A549 (cell line): ENCODE measurements at regions not wholly inside any gene's neighbourhood (a gene's known extent, or its start where the extent isn't known, plus 50 kb on each side); places are given as distances from the start of the nearest gene placed in this dataset.

Experiments
- ATAC-seq, 2 experiments: fragments of 200-7000 bp in 1 of 2; fragments of >200 bp in 1 of 2; cut with Nextera tagmentation in 1 of 2; cut with Tn5 transposase in 1 of 2; 3 replicates each; pipeline versions ENCODE4 v1.8.0 to v1.9.1; 2018 to 2020; ENCODE audit warnings: mild to moderate bottlenecking in 1 of 2, moderate library complexity in 1 of 2
- CTCF ChIA-PET: fragments of 300-600 bp; sonication (Branson Sonifier 250); formaldehyde crosslinking; extraction: SDS; loops from one replicate; lab custom pipeline; 2021; ENCODE audit warnings: antibody characterized with exemption, inconsistent platforms; lab: Yijun Ruan, JAX
- POLR2A ChIA-PET: fragments of 350-600 bp; formaldehyde crosslinking; extraction: SDS; loops from one replicate; lab custom pipeline; 2021; ENCODE audit warnings: antibody characterized with exemption, inconsistent platforms; lab: Yijun Ruan, JAX
- DNase-seq, 2 experiments: peaks; one replicate each; pipeline versions ENCODE4 v3.0.0 to v3.0.0-alpha.2; 2011 to 2016; ENCODE audit warnings: low read depth in 1 of 2, low spot score in 1 of 2
- FAIRE-seq: peaks from 2 replicates; lab custom pipeline; 2011; peaks lifted over from hg19 to GRCh38; lab: Jason Lieb, UNC
- H3K27ac ChIP-seq, 2 experiments: fragments of >200 bp; sonication (Bioruptor Twin); formaldehyde crosslinking; 3 replicates each; pipeline ENCODE4 v1.5.1; 2016 to 2017
- H3K4me1 ChIP-seq: fragments of >200 bp; sonication (Bioruptor Twin); formaldehyde crosslinking; 3 replicates; pipeline ENCODE4 v1.6.1; 2016
- H3K4me2 ChIP-seq: fragments of >200 bp; sonication (Bioruptor Twin); formaldehyde crosslinking; 3 replicates; pipeline ENCODE4 v1.6.1; 2016
- H3K4me3 ChIP-seq: fragments of >200 bp; sonication (Bioruptor Twin); formaldehyde crosslinking; 3 replicates; pipeline ENCODE4 v1.5.1; 2016
- H3K9me3 ChIP-seq: fragments of >200 bp; sonication (Bioruptor Twin); formaldehyde crosslinking; 3 replicates; pipeline ENCODE4 v1.6.1; 2016
- BCL3 ChIP-seq: fragments of >200 bp; sonication (Bioruptor Twin); formaldehyde crosslinking; IDR thresholded peaks from 3 replicates; pipeline ENCODE4 v1.6.1; 2016
- BHLHE40 ChIP-seq: IDR thresholded peaks from 2 replicates; pipeline ENCODE4 v1.6.1; 2012; ENCODE audit warnings: low read depth, low read length, inconsistent platforms
- CBX8 ChIP-seq: fragments of 200-600 bp; sonication (generic); IDR thresholded peaks from 2 replicates; pipeline ENCODE4 v1.6.1; 2016
- CEBPB ChIP-seq, 2 experiments: fragments of >200 bp in 1 of 2; sonication (Bioruptor Twin) in 1 of 2; formaldehyde crosslinking in 1 of 2; IDR thresholded peaks; 2 replicates each; pipeline ENCODE4 v1.6.1; 2012 to 2016
- CHD2 ChIP-seq: fragments of 150-350 bp; IDR thresholded peaks from 2 replicates; pipeline ENCODE4 v1.6.1; 2014; ENCODE audit warnings: low read length; ENCODE audit not compliant: partially characterized antibody
- E2F6 ChIP-seq: IDR thresholded peaks from 2 replicates; pipeline ENCODE4 v1.6.1; 2012; ENCODE audit warnings: low read depth, borderline replicate concordance
- EHF ChIP-seq: fragments of 250-450 bp; sonication (Bioruptor Pico); IDR thresholded peaks from 2 replicates; pipeline ENCODE4 v1.5.0; 2020; ENCODE audit warnings: mild to moderate bottlenecking
- ELK1 ChIP-seq: fragments of 150-350 bp; IDR thresholded peaks from 2 replicates; pipeline ENCODE4 v1.6.1; 2014; ENCODE audit warnings: low read depth, mild to moderate bottlenecking, low read length
- ESRRA ChIP-seq: fragments of 150-350 bp; IDR thresholded peaks from 2 replicates; pipeline ENCODE4 v1.6.1; 2014; ENCODE audit warnings: mild to moderate bottlenecking, low read length, borderline replicate concordance
- FOSL2 ChIP-seq, 2 experiments: fragments of 450-650 bp in 1 of 2; fragments of >200 bp in 1 of 2; sonication (Bioruptor Twin) in 1 of 2; formaldehyde crosslinking; IDR thresholded peaks; 2 replicates each; pipeline versions ENCODE4 v1.5.0 to v1.6.1; 2016 to 2020; ENCODE audit warnings: mild to moderate bottlenecking in 1 of 2, moderate library complexity in 1 of 2
- HEYL ChIP-seq: fragments of 250-450 bp; sonication (Bioruptor Pico); IDR thresholded peaks from 2 replicates; pipeline ENCODE4 v1.8.0; 2021; ENCODE audit warnings: mild to moderate bottlenecking, moderate library complexity
- HOXA7 ChIP-seq: fragments of 250-450 bp; sonication (Bioruptor Pico); IDR thresholded peaks from 2 replicates; pipeline ENCODE4 v1.5.0; 2020; ENCODE audit warnings: mild to moderate bottlenecking, moderate library complexity
- KDM5A ChIP-seq: fragments of 200-600 bp; sonication (generic); IDR thresholded peaks from 2 replicates; pipeline ENCODE4 v1.6.1; 2016; ENCODE audit warnings: antibody characterized with exemption, mild to moderate bottlenecking
- MAX ChIP-seq: IDR thresholded peaks from 2 replicates; pipeline ENCODE4 v1.6.1; 2012
- NFE2L2 ChIP-seq: fragments of 150-350 bp; conservative IDR thresholded peaks from 2 replicates; pipeline ENCODE4 v1.6.1; 2014; ENCODE audit warnings: low read length
- NPAS2 ChIP-seq: fragments of 250-450 bp; sonication (Bioruptor Pico); IDR thresholded peaks from 2 replicates; pipeline ENCODE4 v1.8.0; 2022; ENCODE audit warnings: mild to moderate bottlenecking, moderate library complexity, borderline replicate concordance
- NR3C1 ChIP-seq: fragments of >200 bp; sonication (Bioruptor Twin); formaldehyde crosslinking; IDR thresholded peaks from 3 replicates; pipeline ENCODE4 v1.6.1; 2017
- PHF8 ChIP-seq: fragments of 200-600 bp; sonication (generic); IDR thresholded peaks from 2 replicates; pipeline ENCODE4 v1.6.1; 2016; ENCODE audit warnings: low read depth, mild to moderate bottlenecking, antibody characterized with exemption, moderate library complexity, borderline replicate concordance
- POLR2A ChIP-seq: IDR thresholded peaks from 2 replicates; pipeline ENCODE4 v1.6.1; 2012; ENCODE audit warnings: mild to moderate bottlenecking, low read length
- RCOR1 ChIP-seq: fragments of 150-350 bp; IDR thresholded peaks from 2 replicates; pipeline ENCODE4 v1.6.1; 2014; ENCODE audit warnings: antibody characterized with exemption, low read length, low read depth
- ZNF302 ChIP-seq: fragments of 250-450 bp; sonication (Bioruptor Pico); IDR thresholded peaks from 2 replicates; pipeline ENCODE4 v1.9.0; 2021; ENCODE audit warnings: inconsistent platforms, mild to moderate bottlenecking, moderate library complexity
- WGBS: methylation state at CpG from one replicate; pipeline ENCODE4 v1.1.6; 2017; ENCODE audit errors: missing lambda C conversion rate; 5-methylcytosine and 5-hydroxymethylcytosine counted together
- TF ChIP-seq, protein P1 (sequence below): fragments of 250-450 bp; sonication (Bioruptor Pico); IDR thresholded peaks from 2 replicates; pipeline ENCODE4 v1.5.0; 2021; ENCODE audit warnings: mild to moderate bottlenecking, moderate library complexity, borderline replicate concordance

- POLR2A ChIA-PET, result no interaction called here
Measured at GRCh38 chr9:90012949-90013348, 408.1 kb downstream of the GADD45G start.

GRCh38 chr9:90013778-90014177, 409.0 kb downstream of the GADD45G start:
- WGBS, result 76% methylated on average over 8 of the region's 8 CpGs
- H3K4me1 ChIP-seq, result no peaks in the 10 kb centered on the region
- ATAC-seq, result no peak
- FAIRE-seq, result no peak
- no peak overlapping the region for H3K4me2 ChIP-seq
- ChIA-PET POLR2A (no interaction called here), CTCF (interaction anchor here (1.0 to 1.6 kb wide), 3 partner anchors 8 to 416 kb away, joined by 3 read pairs; no protein-coding TSS in a partner anchor)
- DNase-seq, result no peak
- TF ChIP-seq NFE2L2 (no peak), ZNF302 (CRISPR knock-in tag) (no peak), EHF (no peak), FOSL2 (IDR thresholded peaks at IDR 0.05) (no peak), FOSL2 (CRISPR knock-in tag; IDR thresholded peaks at IDR 0.05) (no peak), NR3C1 (no peak), MAX (no peak), ELK1 (no peak), HEYL (CRISPR knock-in tag) (no peak), BCL3 (no peak), CHD2 (no peak)
- TF ChIP-seq, protein P1, sequence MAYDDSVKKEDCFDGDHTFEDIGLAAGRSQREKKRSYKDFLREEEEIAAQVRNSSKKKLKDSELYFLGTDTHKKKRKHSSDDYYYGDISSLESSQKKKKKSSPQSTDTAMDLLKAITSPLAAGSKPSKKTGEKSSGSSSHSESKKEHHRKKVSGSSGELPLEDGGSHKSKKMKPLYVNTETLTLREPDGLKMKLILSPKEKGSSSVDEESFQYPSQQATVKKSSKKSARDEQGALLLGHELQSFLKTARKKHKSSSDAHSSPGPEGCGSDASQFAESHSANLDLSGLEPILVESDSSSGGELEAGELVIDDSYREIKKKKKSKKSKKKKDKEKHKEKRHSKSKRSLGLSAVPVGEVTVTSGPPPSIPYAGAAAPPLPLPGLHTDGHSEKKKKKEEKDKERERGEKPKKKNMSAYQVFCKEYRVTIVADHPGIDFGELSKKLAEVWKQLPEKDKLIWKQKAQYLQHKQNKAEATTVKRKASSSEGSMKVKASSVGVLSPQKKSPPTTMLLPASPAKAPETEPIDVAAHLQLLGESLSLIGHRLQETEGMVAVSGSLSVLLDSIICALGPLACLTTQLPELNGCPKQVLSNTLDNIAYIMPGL (CRISPR knock-in tag), result no peak
- no peak overlapping the region for H3K4me3 ChIP-seq
- H3K9me3 ChIP-seq, result no peaks in the 10 kb centered on the region
- H3K27ac ChIP-seq, result no peak overlapping the region

More at GRCh38 chr9:90012949-90013348, 408.1 kb downstream of the GADD45G start:
- ATAC-seq, result no peak
- WGBS, result 42% methylated on average over 1 of the region's 1 CpG
- no peaks in the 10 kb centered on the region for H3K4me1 ChIP-seq
- CTCF ChIA-PET, result interaction anchor here (1.0 kb wide), 2 partner anchors 9 to 415 kb away, joined by 3 read pairs; no protein-coding TSS in a partner anchor
- no peak for DNase-seq
- H3K9me3 ChIP-seq, result no peaks in the 10 kb centered on the region
- FAIRE-seq, result no peak
- TF ChIP-seq POLR2A (no peak), CEBPB (IDR thresholded peaks at IDR 0.05) (no peak), HOXA7 (no peak), ESRRA (no peak), CBX8 (no peak), E2F6 (no peak), KDM5A (no peak), MAX (no peak), BHLHE40 (no peak), RCOR1 (no peak), PHF8 (no peak), EHF (no peak), NPAS2 (CRISPR knock-in tag) (no peak)
- H3K27ac ChIP-seq, result no peak overlapping the region
- no peak overlapping the region for H3K4me3 ChIP-seq
- no peak overlapping the region for H3K4me2 ChIP-seq
